ENCODE measurements at regions not wholly inside any gene's neighbourhood (a gene's known extent, or its start where the extent isn't known, plus 50 kb on each side); places are given as distances from the start of the nearest gene placed in this dataset.

- no peak for DNase-seq
These were observed 66.3 kb upstream of the PUDP start for GRCh38 chrX:7214251-7214650.

- no peak for DNase-seq
These were observed 57.2 kb upstream of the PUDP start for GRCh38 chrX:7205037-7205577.

DNA sequence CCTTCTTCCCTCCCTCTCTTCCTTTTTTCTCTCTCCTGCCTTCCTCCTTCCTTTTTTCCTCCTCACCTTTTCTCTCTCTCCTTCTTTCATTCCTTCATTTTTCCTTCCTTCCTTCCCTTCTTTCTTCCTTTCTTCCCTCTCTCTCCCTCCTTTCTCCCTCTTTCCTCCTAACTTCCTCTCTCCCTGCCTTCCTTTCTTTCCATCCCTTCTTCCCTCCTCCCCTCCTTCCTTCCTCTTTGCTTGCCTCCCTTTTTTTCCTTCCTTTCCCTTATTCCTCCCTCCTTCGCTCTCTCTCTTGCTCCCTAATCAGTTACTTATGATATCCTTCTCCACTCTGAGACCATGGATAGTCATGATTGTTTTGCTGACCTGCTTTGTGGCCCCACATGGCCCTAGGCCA is 56.7 kb upstream of the PUDP start:
- no peak for DNase-seq

DNA sequence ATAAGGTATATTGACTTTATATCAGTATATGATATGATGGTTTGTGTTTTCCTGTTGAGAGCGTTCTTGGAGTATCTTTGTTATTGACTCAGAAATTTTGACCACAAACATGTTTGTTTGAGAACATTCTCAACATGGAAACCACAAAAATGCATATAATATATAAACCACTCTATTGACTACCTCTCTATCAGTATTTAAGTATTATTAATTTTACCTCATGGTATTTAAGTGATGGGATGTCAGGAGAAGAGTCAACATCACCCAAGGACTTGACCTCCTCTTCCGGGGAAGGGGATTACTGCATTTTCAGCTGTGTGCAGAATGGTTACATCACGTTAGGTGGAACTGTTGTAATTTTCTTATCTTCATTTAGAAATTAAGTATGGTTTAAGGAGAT is 54.3 kb upstream of the PUDP start:
- no peak for DNase-seq

DNA sequence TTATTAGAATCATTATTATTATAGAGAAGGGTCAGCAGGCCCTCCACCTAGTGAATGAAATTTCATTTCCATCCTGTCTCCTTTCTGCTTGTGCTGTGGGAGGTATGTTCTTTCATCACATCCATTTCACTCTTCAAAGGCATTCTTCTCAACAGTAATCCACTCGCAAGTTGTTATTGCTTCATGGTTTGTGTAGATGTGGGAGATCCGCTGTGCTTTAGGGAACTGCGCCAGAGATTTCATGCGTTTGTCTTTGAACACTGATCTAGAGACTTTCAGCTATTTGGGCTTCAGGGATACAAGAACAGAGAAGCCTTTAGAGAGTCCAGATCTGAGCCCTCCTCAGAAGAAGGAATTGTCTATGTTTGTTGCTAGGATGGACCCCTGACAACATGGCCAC is 53.5 kb upstream of the PUDP start:
- DNase-seq = no peak

- no peak for DNase-seq
These were observed 50.5 kb upstream of the PUDP start for GRCh38 chrX:7198499-7198898.
